Uterus (tissue), 3 donors: ENCODE measurements at regions not wholly inside any gene's neighbourhood (a gene's known extent, or its start where the extent isn't known, plus 50 kb on each side); places are given as distances from the start of the nearest gene placed in this dataset.

ENCODE experiments used
- DNase-seq, 2 donors: peaks; one replicate each; pipeline ENCODE4 v3.0.0-alpha.2; 2019 to 2020
- H3K27ac ChIP-seq, 2 donors: fragments of 200-600 bp; sonication (generic); 1 replicate in 1 of 2; 2 replicates in 1 of 2; pipeline ENCODE4 v1.5.1; 2016 to 2018
- H3K27me3 ChIP-seq, 2 donors: fragments of 200-600 bp; sonication (generic); one replicate each; pipeline ENCODE4 v1.5.1; 2018 to 2019; ENCODE audit warnings: control low read depth in 1 of 2
- H3K36me3 ChIP-seq, 2 donors: fragments of 200-600 bp; sonication (generic); one replicate each; pipeline ENCODE4 v1.5.1; 2019; ENCODE audit warnings: control low read depth in 1 of 2
- H3K4me1 ChIP-seq, 2 donors: fragments of 200-600 bp; sonication (generic); one replicate each; pipeline ENCODE4 v1.5.1; 2018 to 2019; ENCODE audit warnings: control low read depth in 1 of 2
- H3K4me3 ChIP-seq, 2 donors: fragments of 200-600 bp; sonication (generic); 1 replicate in 1 of 2; 2 replicates in 1 of 2; pipeline ENCODE4 v1.5.1; 2018 to 2019; ENCODE audit warnings: mild to moderate bottlenecking in 1 of 2
- H3K9me3 ChIP-seq, 2 donors: fragments of 200-600 bp; sonication (generic); one replicate each; pipeline ENCODE4 v1.5.1; 2019; ENCODE audit warnings: control low read depth in 1 of 2
- CTCF ChIP-seq, 4 experiments: fragments of 200-600 bp in 2 of 4; fragments of 450-650 bp in 2 of 4; sonication (generic) in 2 of 4; IDR thresholded peaks; one replicate each; pipeline ENCODE4 v1.5.1; 2016 to 2019; ENCODE audit warnings: antibody characterized with exemption in 4 of 4, mild to moderate bottlenecking in 2 of 4, moderate library complexity in 1 of 4
- POLR2A ChIP-seq, 2 donors: fragments of 450-650 bp; IDR thresholded peaks; one replicate each; pipeline ENCODE4 v1.6.1; 2016; ENCODE audit warnings: antibody characterized with exemption in 2 of 2, mild to moderate bottlenecking in 1 of 2, moderate library complexity in 1 of 2
- intact Hi-C: fragments of 100-400 bp; cut with DNase I; formaldehyde crosslinking; loops from one replicate; pipeline ENCODE4 v1.15.1; 2023; ENCODE audit warnings: low total_unique reads
- donor health status: DM: yes; HTN: yes; CAD: no.

- TF ChIP-seq POLR2A (IDR thresholded peaks at IDR 0.05), result no peak
- TF ChIP-seq CTCF (IDR thresholded peaks at IDR 0.05), result no peak
- intact Hi-C loops, result no loop called here
- H3K4me3 ChIP-seq, result no peak overlapping the region
- no peaks in the 10 kb centered on the region for H3K4me1 ChIP-seq
- no peaks in the 10 kb centered on the region for H3K9me3 ChIP-seq
- H3K36me3 ChIP-seq, result no peaks in the 10 kb centered on the region
- no peak for DNase-seq
- H3K27ac ChIP-seq, result no peak overlapping the region
- H3K27me3 ChIP-seq, result no peaks in the 10 kb centered on the region
These were observed 256.7 kb upstream of the HES1 start for GRCh38 chr3:193879099-193879863.

DNA sequence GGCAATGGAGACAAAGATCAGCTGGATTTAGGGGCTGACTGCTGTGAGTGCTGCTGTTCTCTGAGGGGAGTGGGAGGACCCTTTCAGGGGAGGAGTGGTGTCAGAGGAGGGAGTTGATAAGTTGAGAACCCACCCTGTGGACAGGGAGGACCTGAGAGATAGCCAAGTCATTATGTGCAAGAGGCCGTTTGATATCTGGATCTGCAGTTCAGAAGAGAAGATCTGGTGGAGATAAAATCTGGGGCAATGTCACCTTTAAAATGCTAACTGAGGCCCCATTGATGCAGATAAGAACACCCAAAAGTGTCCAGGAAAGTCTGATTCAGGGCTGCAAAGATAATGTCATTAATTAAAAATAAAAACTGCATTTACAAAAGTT, 256.1 kb upstream of the HES1 start:
- Histone ChIP-seq H3K4me1 (no peaks in the 10 kb centered on the region), H3K36me3 (no peaks in the 10 kb centered on the region), H3K4me3 (no peak overlapping the region), H3K27me3 (no peaks in the 10 kb centered on the region), H3K9me3 (no peaks in the 10 kb centered on the region), H3K27ac (no peak overlapping the region)
- no peak for DNase-seq
- TF ChIP-seq CTCF (IDR thresholded peaks at IDR 0.05) (no peak), POLR2A (IDR thresholded peaks at IDR 0.05) (no peak)
- intact Hi-C loops, result no loop called here

GRCh38 chr3:193882091-193882490, 253.9 kb upstream of the HES1 start:
- Histone ChIP-seq H3K9me3 (no peaks in the 10 kb centered on the region), H3K27ac (no peak overlapping the region), H3K4me3 (no peak overlapping the region), H3K27me3 (no peaks in the 10 kb centered on the region), H3K36me3 (no peaks in the 10 kb centered on the region), H3K4me1 (no peaks in the 10 kb centered on the region)
- TF ChIP-seq POLR2A (IDR thresholded peaks at IDR 0.05) (no peak), CTCF (IDR thresholded peaks at IDR 0.05) (no peak)
- intact Hi-C loops, result no loop called here
- DNase-seq, result no peak

DNA sequence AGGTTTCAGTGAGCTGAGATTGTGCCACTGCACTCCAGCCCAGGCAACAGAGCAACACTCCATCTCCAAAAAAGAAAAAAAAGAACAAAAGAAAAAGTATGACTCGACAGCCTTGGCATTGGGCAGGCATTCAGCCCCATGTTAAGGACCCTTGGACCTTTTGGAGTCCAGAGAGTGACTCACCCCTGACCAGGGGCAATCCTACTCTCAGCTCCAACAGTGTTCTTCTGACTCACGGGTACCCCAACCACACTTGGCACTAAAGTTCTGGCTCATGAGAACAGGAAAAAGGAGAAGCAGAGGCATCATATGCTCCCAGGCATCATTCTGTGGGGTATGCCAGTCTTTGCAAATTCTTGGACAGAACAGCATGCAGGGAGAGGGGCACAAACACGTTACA, 252.4 kb upstream of the HES1 start:
- Histone ChIP-seq H3K9me3 (no peaks in the 10 kb centered on the region), H3K27me3 (no peaks in the 10 kb centered on the region), H3K4me3 (no peak overlapping the region), H3K27ac (no peak overlapping the region), H3K4me1 (no peaks in the 10 kb centered on the region), H3K36me3 (no peaks in the 10 kb centered on the region)
- intact Hi-C loops, result no loop called here
- TF ChIP-seq CTCF (IDR thresholded peaks at IDR 0.05) (no peak), POLR2A (IDR thresholded peaks at IDR 0.05) (no peak)
- DNase-seq, result no peak

- DNase-seq, result no peak
- Histone ChIP-seq H3K4me3 (no peak overlapping the region), H3K27ac (no peak overlapping the region), H3K27me3 (no peaks in the 10 kb centered on the region), H3K36me3 (no peaks in the 10 kb centered on the region), H3K9me3 (no peaks in the 10 kb centered on the region), H3K4me1 (no peaks in the 10 kb centered on the region)
- intact Hi-C loops, result no loop called here
- TF ChIP-seq POLR2A (IDR thresholded peaks at IDR 0.05) (no peak), CTCF (IDR thresholded peaks at IDR 0.05) (no peak)
These were observed 251.9 kb upstream of the HES1 start for GRCh38 chr3:193884027-193884426.
